Left forelimb (tissue), 1 donor: ENCODE measurements at regions not wholly inside any gene's neighbourhood (a gene's known extent, or its start where the extent isn't known, plus 50 kb on each side); places are given as distances from the start of the nearest gene placed in this dataset.
"Not testable (repeated sequence)": the region's sequence is repeated elsewhere in the genome, so short reads cannot be mapped to it uniquely, and the experiment has no call there.

Experiments used
- DNase-seq: peaks from one replicate; pipeline ENCODE4 v3.0.0-alpha.2; 2018; ENCODE audit warnings: low spot score

- no peak for DNase-seq
These were observed 157.9 kb downstream of the ZNF664 start for GRCh38 chr12:124130691-124131591.

GRCh38 chr12:124131659-124132058, 158.6 kb downstream of the ZNF664 start:
- no peak for DNase-seq

GRCh38 chr12:124132530-124132929, 159.5 kb downstream of the ZNF664 start:
- no peak for DNase-seq

- no peak for DNase-seq
These were observed 158.1 kb upstream of the RFLNA start for GRCh38 chr12:124136796-124137195.

GRCh38 chr12:124140944-124141486, 153.9 kb upstream of the RFLNA start:
- DNase-seq, result no peak

GRCh38 chr12:124141611-124142010, 153.3 kb upstream of the RFLNA start:
- DNase-seq, result not testable (repeated sequence)

- no peak for DNase-seq
These were observed 152.4 kb upstream of the RFLNA start for GRCh38 chr12:124142395-124143035.

GRCh38 chr12:124143726-124144125, 151.2 kb upstream of the RFLNA start:
- DNase-seq, result no peak

- no peak for DNase-seq
These were observed 150.2 kb upstream of the RFLNA start for GRCh38 chr12:124144531-124145194.

GRCh38 chr12:124147027-124147426, 147.9 kb upstream of the RFLNA start:
- DNase-seq, result no peak

GRCh38 chr12:124147575-124147974, 147.3 kb upstream of the RFLNA start:
- no peak for DNase-seq

GRCh38 chr12:124148481-124149273, 146.2 kb upstream of the RFLNA start:
- no peak for DNase-seq

GRCh38 chr12:124149287-124149686, 145.6 kb upstream of the RFLNA start:
- DNase-seq, result no peak

- no peak for DNase-seq
These were observed 144.7 kb upstream of the RFLNA start for GRCh38 chr12:124150168-124150567.

GRCh38 chr12:124151583-124151982, 143.3 kb upstream of the RFLNA start:
- DNase-seq, result no peak

- DNase-seq, result no peak
These were observed 142.2 kb upstream of the RFLNA start for GRCh38 chr12:124152731-124153130.

- no peak for DNase-seq
These were observed 141.5 kb upstream of the RFLNA start for GRCh38 chr12:124153392-124153791.

GRCh38 chr12:124157406-124157805, 137.5 kb upstream of the RFLNA start:
- DNase-seq, result no peak

- DNase-seq, result no peak
These were observed 135.2 kb upstream of the RFLNA start for GRCh38 chr12:124159655-124160054.

GRCh38 chr12:124160097-124160756, 134.7 kb upstream of the RFLNA start:
- no peak for DNase-seq

- DNase-seq, result not testable (repeated sequence)
These were observed 133.5 kb upstream of the RFLNA start for GRCh38 chr12:124161402-124161801.
